Stomach (tissue), 8 donors: ENCODE measurements at regions not wholly inside any gene's neighbourhood (a gene's known extent, or its start where the extent isn't known, plus 50 kb on each side); places are given as distances from the start of the nearest gene placed in this dataset.
"Not testable (repeated sequence)": the region's sequence is repeated elsewhere in the genome, so short reads cannot be mapped to it uniquely, and the experiment has no call there.

Source experiments
- DNase-seq, 2 donors: peaks; one replicate each; pipeline versions ENCODE4 v3.0.0 to v3.0.0-alpha.2; 2013 to 2019
- H3K27ac ChIP-seq, 5 donors: fragments of 200-600 bp in 4 of 5; sonication (generic) in 4 of 5; one replicate each; pipeline ENCODE4 v1.5.1; 2013 to 2019; ENCODE audit warnings: mild to moderate bottlenecking in 1 of 5, moderate library complexity in 1 of 5
- H3K27me3 ChIP-seq, 3 donors: fragments of 200-600 bp; sonication (generic); one replicate each; pipeline ENCODE4 v1.5.1; 2017 to 2019; ENCODE audit warnings: mixed run types in 1 of 3
- H3K36me3 ChIP-seq, 4 donors: fragments of 200-600 bp; sonication (generic); 1 replicate in 3 of 4; 2 replicates in 1 of 4; pipeline ENCODE4 v1.5.1; 2016 to 2019
- H3K4me1 ChIP-seq, 4 donors: fragments of 200-600 bp; sonication (generic); one replicate each; pipeline ENCODE4 v1.5.1; 2016 to 2019
- H3K4me3 ChIP-seq, 4 donors: fragments of 200-600 bp; sonication (generic) in 3 of 4; one replicate each; pipeline ENCODE4 v1.5.1; 2016 to 2019; ENCODE audit warnings: mild to moderate bottlenecking in 1 of 4
- H3K9me3 ChIP-seq, 4 donors: fragments of 200-600 bp; sonication (generic); one replicate each; pipeline ENCODE4 v1.5.1; 2016 to 2019
- CTCF ChIP-seq, 7 experiments: fragments of 450-650 bp in 4 of 7; fragments of 200-600 bp in 3 of 7; sonication (generic) in 3 of 7; IDR thresholded peaks; one replicate each; pipeline ENCODE4 v1.5.1; 2016 to 2019; ENCODE audit warnings: antibody characterized with exemption in 7 of 7, control low read depth in 2 of 7, mild to moderate bottlenecking in 1 of 7
- EP300 ChIP-seq: sonication (generic); formaldehyde crosslinking; IDR thresholded peaks from one replicate; pipeline ENCODE4 v1.6.1; 2017; ENCODE audit warnings: antibody characterized with exemption
- POLR2A ChIP-seq, 4 donors: fragments of 450-650 bp; IDR thresholded peaks; one replicate each; pipeline ENCODE4 v1.6.1; 2016; ENCODE audit warnings: antibody characterized with exemption in 4 of 4, control low read depth in 2 of 4, mild to moderate bottlenecking in 1 of 4, moderate library complexity in 1 of 4
- POLR2AphosphoS5 ChIP-seq, 3 donors: sonication (generic); formaldehyde crosslinking; IDR thresholded peaks; one replicate each; pipeline ENCODE4 v1.6.1; 2016; ENCODE audit warnings: antibody characterized with exemption in 3 of 3
- WGBS, 5 donors: extraction: QIAGEN DNeasy Blood & Tissue Kit in 3 of 5; methylation state at CpG; one replicate each; pipeline versions ENCODE4 v1.1.5 to v1.1.7; 2013 to 2018; 5-methylcytosine and 5-hydroxymethylcytosine counted together
- intact Hi-C: fragments of 100-400 bp; cut with DNase I; formaldehyde crosslinking; loops from one replicate; pipeline ENCODE4 v1.15.1; 2023; ENCODE audit warnings: low total_unique reads
- donor health status: healthy with polysubstance abuse.
- donor health status: Bipolar disorder and iron deficiency.
- donor health status: healthy.

- TF ChIP-seq POLR2AphosphoS5 (IDR thresholded peaks at IDR 0.05) = no peak
- no peak for TF ChIP-seq CTCF (IDR thresholded peaks at IDR 0.05)
- TF ChIP-seq POLR2A (IDR thresholded peaks at IDR 0.05) = no peak
- TF ChIP-seq EP300 = no peak
- 44 to 53% (median 50%) methylated on average over 3 of the region's 3 CpGs for WGBS, 5 donors
Observed at GRCh38 chr4:114040319-114041116, 61.1 kb upstream of the ARSJ start.

GRCh38 chr4:114041117-114041475 is 61.6 kb upstream of the ARSJ start:
- Histone ChIP-seq H3K27me3 (no peaks in the 10 kb centered on the region), H3K27ac (no peak overlapping the region), H3K4me3 (no peak overlapping the region), H3K9me3 (no peaks in the 10 kb centered on the region), H3K36me3 (no peaks in the 10 kb centered on the region), H3K4me1 (peaks cover 0 to 13% (median 4%) of the 10 kb centered on the region in 4 donors)
- DNase-seq = no peak
- WGBS, 5 donors = 80 to 93% (median 86%) methylated on average over 2 of the region's 2 CpGs
- no peak for TF ChIP-seq EP300
- no peak for TF ChIP-seq CTCF (IDR thresholded peaks at IDR 0.05)
- TF ChIP-seq POLR2AphosphoS5 (IDR thresholded peaks at IDR 0.05) = no peak
- no peak for TF ChIP-seq POLR2A (IDR thresholded peaks at IDR 0.05)
- intact Hi-C loops = no loop called here

More at GRCh38 chr4:114040319-114041116, 61.1 kb upstream of the ARSJ start:
- peaks cover 0 to 13% (median 4%) of the 10 kb centered on the region in 4 donors for H3K4me1 ChIP-seq
- no peak overlapping the region for H3K27ac ChIP-seq
- H3K4me3 ChIP-seq = no peak overlapping the region
- H3K9me3 ChIP-seq = no peaks in the 10 kb centered on the region
- intact Hi-C loops = no loop called here
- H3K36me3 ChIP-seq = no peaks in the 10 kb centered on the region
- H3K27me3 ChIP-seq = no peaks in the 10 kb centered on the region
- DNase-seq = no peak

GRCh38 chr4:114043116-114043515 is 63.7 kb upstream of the ARSJ start:
- H3K27ac ChIP-seq = no peak overlapping the region
- no peak overlapping the region for H3K4me3 ChIP-seq
- peaks cover 0 to 13% (median 4%) of the 10 kb centered on the region in 4 donors for H3K4me1 ChIP-seq
- no peaks in the 10 kb centered on the region for H3K27me3 ChIP-seq
- H3K36me3 ChIP-seq = no peaks in the 10 kb centered on the region
- intact Hi-C loops = no loop called here
- no peak for TF ChIP-seq POLR2A (IDR thresholded peaks at IDR 0.05)
- TF ChIP-seq EP300 = no peak
- no peak for TF ChIP-seq CTCF (IDR thresholded peaks at IDR 0.05)
- no peak for TF ChIP-seq POLR2AphosphoS5 (IDR thresholded peaks at IDR 0.05)
- no peaks in the 10 kb centered on the region for H3K9me3 ChIP-seq
- no peak for DNase-seq

GRCh38 chr4:114044351-114044750 is 64.9 kb upstream of the ARSJ start:
- H3K27ac ChIP-seq, DNase-seq, H3K36me3 ChIP-seq, intact Hi-C loops, H3K9me3 ChIP-seq, H3K4me3 ChIP-seq, H3K4me1 ChIP-seq, H3K27me3 ChIP-seq: not testable (repeated sequence)
- 95 to 98% (median 98%) methylated on average over 14 of the region's 14 CpGs for WGBS, 5 donors

GRCh38 chr4:114046331-114046730 is 66.9 kb upstream of the ARSJ start:
- H3K36me3 ChIP-seq = no peaks in the 10 kb centered on the region
- TF ChIP-seq CTCF (IDR thresholded peaks at IDR 0.05) (no peak), POLR2AphosphoS5 (IDR thresholded peaks at IDR 0.05) (no peak), EP300 (no peak), POLR2A (IDR thresholded peaks at IDR 0.05) (no peak)

GRCh38 chr4:114048154-114048553 is 68.7 kb upstream of the ARSJ start:
- intact Hi-C loops, H3K27ac ChIP-seq, H3K4me1 ChIP-seq, H3K9me3 ChIP-seq, H3K4me3 ChIP-seq, H3K36me3 ChIP-seq, DNase-seq, H3K27me3 ChIP-seq: not testable (repeated sequence)
- WGBS, 5 donors = 80 to 93% (median 85%) methylated on average over 3 of the region's 3 CpGs

More at GRCh38 chr4:114046331-114046730, 66.9 kb upstream of the ARSJ start:
- WGBS, 5 donors = 41 to 70% (median 64%) methylated on average over 3 of the region's 3 CpGs
- Histone ChIP-seq H3K27ac (no peak overlapping the region), H3K9me3 (no peaks in the 10 kb centered on the region), H3K27me3 (no peaks in the 10 kb centered on the region), H3K4me3 (no peak overlapping the region), H3K4me1 (no peaks in the 10 kb centered on the region)
- DNase-seq = peak in 1 of 2 donors; percentile 35
- intact Hi-C loops = no loop called here
